Loucy (cell line): ENCODE measurements at regions not wholly inside any gene's neighbourhood (a gene's known extent, or its start where the extent isn't known, plus 50 kb on each side); places are given as distances from the start of the nearest gene placed in this dataset.

Experiments
- EZH2phosphoT487 ChIP-seq: fragments of 200-600 bp; IDR thresholded peaks from 2 replicates; pipeline ENCODE4 v1.6.1; 2018; ENCODE audit warnings: antibody characterized with exemption, mild to moderate bottlenecking, moderate library complexity, borderline replicate concordance
- TF ChIP-seq, protein P1 (sequence below): fragments of 200-600 bp; sonication (generic); conservative IDR thresholded peaks from 2 replicates; pipeline ENCODE4 v1.5.1; 2014; ENCODE audit warnings: mild to moderate bottlenecking, antibody characterized with exemption, low read length

DNA sequence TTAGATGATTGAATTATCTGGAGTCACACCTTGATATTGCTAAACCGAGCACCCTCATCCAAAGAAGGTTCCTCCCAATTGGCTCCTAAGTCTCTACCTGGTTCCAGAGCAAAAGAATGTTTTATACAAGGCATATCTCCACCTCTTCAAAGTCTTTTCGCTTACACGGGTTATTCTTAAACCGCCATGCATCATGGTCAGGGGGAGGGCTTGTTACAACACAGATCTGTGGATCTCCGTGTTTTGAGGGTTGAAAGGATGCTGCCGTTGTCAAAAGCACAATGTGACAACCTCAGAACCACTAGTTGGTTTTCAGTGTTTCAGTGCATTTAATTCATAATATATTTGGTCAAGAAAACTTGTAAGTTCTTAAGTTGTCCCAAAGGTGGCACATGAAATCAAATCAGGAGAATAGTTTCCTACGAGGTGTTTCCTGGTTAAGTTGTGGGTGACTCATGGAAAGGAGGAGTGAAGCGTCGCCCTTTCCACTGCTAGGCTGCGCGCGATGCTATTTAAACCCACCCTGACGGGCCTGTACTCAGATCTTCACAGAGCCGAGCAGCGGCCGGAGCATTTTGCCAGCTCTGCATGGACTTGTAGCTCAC lies 1531.6 kb upstream of the TPTE start:
- TF ChIP-seq, protein P1, sequence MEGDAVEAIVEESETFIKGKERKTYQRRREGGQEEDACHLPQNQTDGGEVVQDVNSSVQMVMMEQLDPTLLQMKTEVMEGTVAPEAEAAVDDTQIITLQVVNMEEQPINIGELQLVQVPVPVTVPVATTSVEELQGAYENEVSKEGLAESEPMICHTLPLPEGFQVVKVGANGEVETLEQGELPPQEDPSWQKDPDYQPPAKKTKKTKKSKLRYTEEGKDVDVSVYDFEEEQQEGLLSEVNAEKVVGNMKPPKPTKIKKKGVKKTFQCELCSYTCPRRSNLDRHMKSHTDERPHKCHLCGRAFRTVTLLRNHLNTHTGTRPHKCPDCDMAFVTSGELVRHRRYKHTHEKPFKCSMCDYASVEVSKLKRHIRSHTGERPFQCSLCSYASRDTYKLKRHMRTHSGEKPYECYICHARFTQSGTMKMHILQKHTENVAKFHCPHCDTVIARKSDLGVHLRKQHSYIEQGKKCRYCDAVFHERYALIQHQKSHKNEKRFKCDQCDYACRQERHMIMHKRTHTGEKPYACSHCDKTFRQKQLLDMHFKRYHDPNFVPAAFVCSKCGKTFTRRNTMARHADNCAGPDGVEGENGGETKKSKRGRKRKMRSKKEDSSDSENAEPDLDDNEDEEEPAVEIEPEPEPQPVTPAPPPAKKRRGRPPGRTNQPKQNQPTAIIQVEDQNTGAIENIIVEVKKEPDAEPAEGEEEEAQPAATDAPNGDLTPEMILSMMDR, result no peak
- TF ChIP-seq EZH2phosphoT487, result no peak
